Left ventricle myocardium inferior (tissue), 1 donor: ENCODE measurements at regions not wholly inside any gene's neighbourhood (a gene's known extent, or its start where the extent isn't known, plus 50 kb on each side); places are given as distances from the start of the nearest gene placed in this dataset.

ENCODE experiments used
- DNase-seq: peaks from one replicate; pipeline ENCODE4 v3.0.0-alpha.2; 2020
- H3K27ac ChIP-seq: fragments of 200-600 bp; replicated peaks from 2 replicates; pipeline ENCODE4 v1.8.0; 2021
- H3K27me3 ChIP-seq: fragments of 200-600 bp; 2 replicates; pipeline ENCODE4 v1.8.0; 2021; ENCODE audit warnings: low read depth
- H3K36me3 ChIP-seq: fragments of 200-600 bp; 2 replicates; pipeline ENCODE4 v1.8.0; 2021
- H3K4me1 ChIP-seq: fragments of 200-600 bp; 2 replicates; pipeline ENCODE4 v1.8.0; 2021
- H3K4me3 ChIP-seq: fragments of 200-600 bp; 2 replicates; pipeline ENCODE4 v1.8.0; 2021; ENCODE audit warnings: mild to moderate bottlenecking, moderate library complexity
- H3K9me3 ChIP-seq: fragments of 200-600 bp; replicated peaks from 2 replicates; pipeline ENCODE4 v1.8.0; 2021
- intact Hi-C: fragments of 100-400 bp; cut with micrococcal nuclease; formaldehyde crosslinking; loops from one replicate; pipeline ENCODE4 v1.11.0; 2022
- TF ChIP-seq, protein P1 (sequence below): fragments of 200-600 bp; IDR thresholded peaks from 2 replicates; pipeline ENCODE4 v1.8.0; 2021; ENCODE audit warnings: antibody characterized with exemption, mild to moderate bottlenecking, borderline replicate concordance
- donor health status: DM: no; HTN: yes; CAD: no; lungs with severe emphysema.

DNA sequence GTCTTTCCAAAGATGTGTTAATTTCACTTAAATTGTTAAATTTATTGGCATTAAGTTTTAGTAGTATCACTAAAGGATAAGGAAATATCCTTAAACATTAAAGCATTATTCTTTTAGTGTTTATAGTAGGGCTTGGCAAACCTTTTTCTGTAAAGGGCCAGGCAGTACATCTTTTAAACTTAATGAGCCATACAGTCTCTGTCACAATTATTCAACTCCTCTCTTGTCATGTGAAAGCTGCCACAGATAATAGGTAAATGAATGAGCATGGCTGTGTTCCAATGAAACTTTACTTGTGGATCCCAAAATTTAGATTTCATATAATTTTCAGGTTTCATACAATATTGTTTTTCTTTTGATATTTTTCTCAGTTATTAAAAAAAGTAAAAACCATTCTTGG is 268.2 kb upstream of the C11orf87 start:
- H3K36me3 ChIP-seq, result no peaks in the 10 kb centered on the region
- no peaks in the 10 kb centered on the region for H3K27me3 ChIP-seq
- intact Hi-C loops, result no loop called here
- H3K4me3 ChIP-seq, result no peak overlapping the region
- peaks cover 10% of the 10 kb centered on the region for H3K9me3 ChIP-seq
- no peak overlapping the region for H3K27ac ChIP-seq
- TF ChIP-seq, protein P1, sequence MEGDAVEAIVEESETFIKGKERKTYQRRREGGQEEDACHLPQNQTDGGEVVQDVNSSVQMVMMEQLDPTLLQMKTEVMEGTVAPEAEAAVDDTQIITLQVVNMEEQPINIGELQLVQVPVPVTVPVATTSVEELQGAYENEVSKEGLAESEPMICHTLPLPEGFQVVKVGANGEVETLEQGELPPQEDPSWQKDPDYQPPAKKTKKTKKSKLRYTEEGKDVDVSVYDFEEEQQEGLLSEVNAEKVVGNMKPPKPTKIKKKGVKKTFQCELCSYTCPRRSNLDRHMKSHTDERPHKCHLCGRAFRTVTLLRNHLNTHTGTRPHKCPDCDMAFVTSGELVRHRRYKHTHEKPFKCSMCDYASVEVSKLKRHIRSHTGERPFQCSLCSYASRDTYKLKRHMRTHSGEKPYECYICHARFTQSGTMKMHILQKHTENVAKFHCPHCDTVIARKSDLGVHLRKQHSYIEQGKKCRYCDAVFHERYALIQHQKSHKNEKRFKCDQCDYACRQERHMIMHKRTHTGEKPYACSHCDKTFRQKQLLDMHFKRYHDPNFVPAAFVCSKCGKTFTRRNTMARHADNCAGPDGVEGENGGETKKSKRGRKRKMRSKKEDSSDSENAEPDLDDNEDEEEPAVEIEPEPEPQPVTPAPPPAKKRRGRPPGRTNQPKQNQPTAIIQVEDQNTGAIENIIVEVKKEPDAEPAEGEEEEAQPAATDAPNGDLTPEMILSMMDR, result no peak
- no peaks in the 10 kb centered on the region for H3K4me1 ChIP-seq
- DNase-seq, result no peak

- Histone ChIP-seq H3K27ac (no peak overlapping the region), H3K4me3 (no peak overlapping the region), H3K9me3 (peaks cover 18% of the 10 kb centered on the region), H3K4me1 (no peaks in the 10 kb centered on the region), H3K27me3 (no peaks in the 10 kb centered on the region), H3K36me3 (no peaks in the 10 kb centered on the region)
- intact Hi-C loops, result no loop called here
- no peak for DNase-seq
- TF ChIP-seq, protein P1, result no peak
Measured at GRCh38 chr11:109155291-109155690, 266.7 kb upstream of the C11orf87 start.

GRCh38 chr11:109165035-109165434 is 257.0 kb upstream of the C11orf87 start:
- intact Hi-C loops, result no loop called here
- H3K27ac ChIP-seq, result no peak overlapping the region
- no peaks in the 10 kb centered on the region for H3K36me3 ChIP-seq
- no peaks in the 10 kb centered on the region for H3K4me1 ChIP-seq
- no peak for DNase-seq
- peaks cover 5% of the 10 kb centered on the region for H3K9me3 ChIP-seq
- H3K27me3 ChIP-seq, result peaks cover 4% of the 10 kb centered on the region
- H3K4me3 ChIP-seq, result no peak overlapping the region
- TF ChIP-seq, protein P1, result no peak

DNA sequence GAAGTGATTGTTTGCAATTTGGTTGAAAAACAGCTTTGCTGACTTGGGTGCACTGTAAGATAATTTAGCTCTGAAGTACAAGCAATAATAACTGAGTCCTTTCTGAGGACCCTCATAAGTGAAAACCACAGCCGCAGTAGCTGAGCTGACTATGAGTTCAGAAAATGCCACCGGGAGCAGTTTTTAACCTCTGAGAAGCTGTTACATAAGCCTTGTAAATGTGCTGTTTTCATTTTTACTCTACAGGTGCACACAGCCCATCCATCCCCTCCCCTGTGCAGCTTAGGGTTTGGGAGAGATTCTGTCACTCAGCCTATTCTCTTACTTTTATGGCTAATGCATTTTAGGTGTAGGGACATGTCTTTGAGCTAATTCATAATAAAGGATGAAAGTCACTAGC is 255.5 kb upstream of the C11orf87 start:
- no peak for DNase-seq
- H3K27me3 ChIP-seq, result peaks cover 4% of the 10 kb centered on the region

GRCh38 chr11:109173504-109173903 is 248.5 kb upstream of the C11orf87 start:
- TF ChIP-seq, protein P1, result no peak
- Histone ChIP-seq H3K27me3 (no peaks in the 10 kb centered on the region), H3K4me1 (no peaks in the 10 kb centered on the region), H3K9me3 (no peaks in the 10 kb centered on the region), H3K27ac (no peak overlapping the region), H3K4me3 (no peak overlapping the region), H3K36me3 (no peaks in the 10 kb centered on the region)
- intact Hi-C loops, result no loop called here
- DNase-seq, result no peak

More for the DNA sequence above, 255.5 kb upstream of the C11orf87 start:
- TF ChIP-seq, protein P1, result no peak
- intact Hi-C loops, result no loop called here
- no peak overlapping the region for H3K4me3 ChIP-seq
- no peaks in the 10 kb centered on the region for H3K9me3 ChIP-seq
- no peaks in the 10 kb centered on the region for H3K4me1 ChIP-seq
- H3K27ac ChIP-seq, result no peak overlapping the region
- H3K36me3 ChIP-seq, result no peaks in the 10 kb centered on the region

DNA sequence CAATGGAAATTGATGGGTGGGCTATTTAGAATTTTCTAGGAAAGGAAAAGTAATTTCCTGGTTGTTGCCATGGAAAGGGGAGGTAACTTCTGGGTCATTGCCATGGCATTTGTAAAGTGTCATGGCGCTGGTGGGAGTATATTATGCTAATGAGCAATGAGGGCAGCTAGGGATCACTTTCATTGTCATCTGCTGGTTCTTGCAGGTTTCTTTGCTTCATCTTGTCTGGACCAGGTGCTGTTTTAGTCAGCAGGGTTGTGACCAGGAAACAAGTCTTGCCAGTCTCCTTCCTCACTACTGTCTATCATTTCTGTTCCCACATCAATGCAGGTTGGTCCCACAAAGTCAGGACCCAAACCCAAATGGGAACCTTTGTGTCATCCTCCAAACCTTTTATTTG is 237.6 kb upstream of the C11orf87 start:
- H3K27me3 ChIP-seq, result no peaks in the 10 kb centered on the region
- H3K4me3 ChIP-seq, result no peak overlapping the region
- H3K36me3 ChIP-seq, result no peaks in the 10 kb centered on the region
- no peaks in the 10 kb centered on the region for H3K4me1 ChIP-seq
- H3K27ac ChIP-seq, result no peak overlapping the region
- TF ChIP-seq, protein P1, result no peak
- intact Hi-C loops, result no loop called here
- H3K9me3 ChIP-seq, result peaks cover 19% of the 10 kb centered on the region
- no peak for DNase-seq
